Heart left ventricle (tissue), 13 donors: ENCODE measurements at regions not wholly inside any gene's neighbourhood (a gene's known extent, or its start where the extent isn't known, plus 50 kb on each side); places are given as distances from the start of the nearest gene placed in this dataset.

Source experiments
- POLR2A ChIP-seq, 2 donors: fragments of 450-650 bp; IDR thresholded peaks; one replicate each; pipeline ENCODE4 v1.6.1; 2017; ENCODE audit warnings: antibody characterized with exemption in 2 of 2, mild to moderate bottlenecking in 2 of 2, moderate library complexity in 2 of 2
- TF ChIP-seq, protein P1 (sequence below), 12 donors: fragments of 200-600 bp; sonication (generic) in 4 of 12; IDR thresholded peaks; one replicate each; pipeline versions ENCODE4 v1.5.0 to v1.8.0; 2018 to 2022; ENCODE audit warnings: antibody characterized with exemption in 12 of 12, mild to moderate bottlenecking in 5 of 12
- donor health status: ischemic (EF 13 %, LVEDD 7.1; RV severe dilation, severe dysfunction).
- donor health status: DM: no; HTN: yes; CAD: no.
- donor health status: DM: no; HTN: no; CAD: no.
- donor health status: ischemic (EF 25% LVEDD 6.9; RV normal size, moderate dysfunction).
- donor health status: ischemic (EF 25% LVEDD 5.7; RV mildly dilated, moderate dysfunction).
- donor health status: ischemic (EF 35%, LVEDD 5.7; RV mildly dilated, moderate dysfunction).
- donor health status: nonischemic (EF 11% LVEDD 7.7; RV severe dilation, severe dysfunction).
- donor health status: DM: yes; HTN: yes; CAD: no.
- donor health status: PGD.
- donor health status: ischemic (EF 29% LVEDD 5.4; RV normal size, mild dysfunction).
- donor health status: nonischemic (EF 23%, LVEDD 6.1; RV moderate dilation, normal function).

DNA sequence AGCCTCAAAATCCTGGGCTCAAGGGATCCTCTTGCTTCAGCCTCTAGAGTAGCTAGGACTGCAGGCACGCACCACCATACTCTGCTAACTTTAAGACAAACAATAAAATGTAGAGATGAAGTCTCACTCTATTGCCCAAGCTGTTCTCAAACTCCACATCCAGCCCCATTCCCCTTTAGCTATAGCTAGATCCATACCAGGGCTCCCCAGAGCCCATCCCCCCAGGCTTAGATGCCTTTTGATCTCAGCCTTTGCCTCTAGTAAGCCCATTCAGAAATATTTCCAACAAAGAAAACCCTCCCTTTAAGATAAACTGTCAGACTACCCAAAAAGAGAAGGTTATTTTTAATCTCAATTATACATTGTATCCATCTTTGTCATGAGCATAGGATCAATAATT lies 325.4 kb downstream of the CHRM3 start:
- TF ChIP-seq, protein P1, sequence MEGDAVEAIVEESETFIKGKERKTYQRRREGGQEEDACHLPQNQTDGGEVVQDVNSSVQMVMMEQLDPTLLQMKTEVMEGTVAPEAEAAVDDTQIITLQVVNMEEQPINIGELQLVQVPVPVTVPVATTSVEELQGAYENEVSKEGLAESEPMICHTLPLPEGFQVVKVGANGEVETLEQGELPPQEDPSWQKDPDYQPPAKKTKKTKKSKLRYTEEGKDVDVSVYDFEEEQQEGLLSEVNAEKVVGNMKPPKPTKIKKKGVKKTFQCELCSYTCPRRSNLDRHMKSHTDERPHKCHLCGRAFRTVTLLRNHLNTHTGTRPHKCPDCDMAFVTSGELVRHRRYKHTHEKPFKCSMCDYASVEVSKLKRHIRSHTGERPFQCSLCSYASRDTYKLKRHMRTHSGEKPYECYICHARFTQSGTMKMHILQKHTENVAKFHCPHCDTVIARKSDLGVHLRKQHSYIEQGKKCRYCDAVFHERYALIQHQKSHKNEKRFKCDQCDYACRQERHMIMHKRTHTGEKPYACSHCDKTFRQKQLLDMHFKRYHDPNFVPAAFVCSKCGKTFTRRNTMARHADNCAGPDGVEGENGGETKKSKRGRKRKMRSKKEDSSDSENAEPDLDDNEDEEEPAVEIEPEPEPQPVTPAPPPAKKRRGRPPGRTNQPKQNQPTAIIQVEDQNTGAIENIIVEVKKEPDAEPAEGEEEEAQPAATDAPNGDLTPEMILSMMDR (IDR thresholded peaks at IDR 0.05): no peak
- TF ChIP-seq POLR2A (IDR thresholded peaks at IDR 0.05): no peak
